ENCODE measurements at regions not wholly inside any gene's neighbourhood (a gene's known extent, or its start where the extent isn't known, plus 50 kb on each side); places are given as distances from the start of the nearest gene placed in this dataset.

- TF ChIP-seq IKZF5 (CRISPR knock-in tag; IDR thresholded peaks at IDR 0.05) (peak; percentile 66; the same call in 1 of the 2 replicates), THAP11 (CRISPR knock-in tag; IDR thresholded peaks at IDR 0.05) (0 out of 2 replicates have a peak, but pooled peaks have one; percentile 40), ESRRA (CRISPR knock-in tag; IDR thresholded peaks at IDR 0.05; ENCODE audit: low read depth) (peak; percentile 41; the same call in 1 of the 2 replicates), NR2F2 (IDR thresholded peaks at IDR 0.05; ENCODE audit: borderline replicate concordance, low read depth) (peak; percentile 34; the same call in 1 of the 2 replicates), RNF219 (CRISPR knock-in tag; IDR thresholded peaks at IDR 0.05) (no peak), ZFP36 (IDR thresholded peaks at IDR 0.05; ENCODE audit: borderline replicate concordance, low read depth, low read length, partially characterized antibody) (no peak), SNAPC2 (CRISPR knock-in tag; IDR thresholded peaks at IDR 0.05) (peak; percentile 88; the same call in 1 of the 2 replicates), KDM5B (CRISPR knock-in tag; IDR thresholded peaks at IDR 0.05; ENCODE audit: borderline replicate concordance) (no peak), ZNF687 (CRISPR knock-in tag; IDR thresholded peaks at IDR 0.05) (peak; percentile 96), ZNF768 (CRISPR knock-in tag; IDR thresholded peaks at IDR 0.05) (no peak), CHCHD3 (CRISPR knock-in tag; IDR thresholded peaks at IDR 0.05) (no peak), ZNF343 (CRISPR knock-in tag; IDR thresholded peaks at IDR 0.05) (no peak), SNAPC5 (CRISPR knock-in tag; IDR thresholded peaks at IDR 0.05; ENCODE audit: borderline replicate concordance) (no peak), PRDM10 (CRISPR knock-in tag; IDR thresholded peaks at IDR 0.05; ENCODE audit: low read depth) (peak; percentile 64; the same call in 1 of the 2 replicates), TFDP2 (CRISPR knock-in tag; IDR thresholded peaks at IDR 0.05) (peak; percentile 59; the same call in 1 of the 2 replicates)
Measured at GRCh38 chr3:177516158-177517011, 319.1 kb upstream of the TBL1XR1 start (continued).
